D721Med (cell line): ENCODE measurements at regions not wholly inside any gene's neighbourhood (a gene's known extent, or its start where the extent isn't known, plus 50 kb on each side); places are given as distances from the start of the nearest gene placed in this dataset.

ENCODE experiments used
- DNase-seq: peaks from one replicate; pipeline ENCODE4 v3.0.0; 2011; ENCODE audit warnings: low spot score; ENCODE audit not compliant: insufficient read length
- FAIRE-seq: peaks from 2 replicates; lab custom pipeline; 2011; peaks lifted over from hg19 to GRCh38; lab: Jason Lieb, UNC
- TF ChIP-seq, protein P1 (sequence below): IDR thresholded peaks from 2 replicates; pipeline ENCODE4 v1.5.1; 2012; ENCODE audit warnings: mild to moderate bottlenecking, control low read depth; ENCODE audit not compliant: insufficient read depth; ENCODE audit errors: missing control alignments

- no peak for DNase-seq
- FAIRE-seq = no peak
- TF ChIP-seq, protein P1, sequence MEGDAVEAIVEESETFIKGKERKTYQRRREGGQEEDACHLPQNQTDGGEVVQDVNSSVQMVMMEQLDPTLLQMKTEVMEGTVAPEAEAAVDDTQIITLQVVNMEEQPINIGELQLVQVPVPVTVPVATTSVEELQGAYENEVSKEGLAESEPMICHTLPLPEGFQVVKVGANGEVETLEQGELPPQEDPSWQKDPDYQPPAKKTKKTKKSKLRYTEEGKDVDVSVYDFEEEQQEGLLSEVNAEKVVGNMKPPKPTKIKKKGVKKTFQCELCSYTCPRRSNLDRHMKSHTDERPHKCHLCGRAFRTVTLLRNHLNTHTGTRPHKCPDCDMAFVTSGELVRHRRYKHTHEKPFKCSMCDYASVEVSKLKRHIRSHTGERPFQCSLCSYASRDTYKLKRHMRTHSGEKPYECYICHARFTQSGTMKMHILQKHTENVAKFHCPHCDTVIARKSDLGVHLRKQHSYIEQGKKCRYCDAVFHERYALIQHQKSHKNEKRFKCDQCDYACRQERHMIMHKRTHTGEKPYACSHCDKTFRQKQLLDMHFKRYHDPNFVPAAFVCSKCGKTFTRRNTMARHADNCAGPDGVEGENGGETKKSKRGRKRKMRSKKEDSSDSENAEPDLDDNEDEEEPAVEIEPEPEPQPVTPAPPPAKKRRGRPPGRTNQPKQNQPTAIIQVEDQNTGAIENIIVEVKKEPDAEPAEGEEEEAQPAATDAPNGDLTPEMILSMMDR = no peak
These were observed 432.5 kb downstream of the RBFOX1 start for GRCh38 chr16:7765079-7765550.

GRCh38 chr16:7763111-7763510 is 430.5 kb downstream of the RBFOX1 start:
- DNase-seq = no peak
- no peak for FAIRE-seq
- TF ChIP-seq, protein P1 = no peak
